Smooth muscle cell of the brain vasculature (primary cell): ENCODE measurements at regions not wholly inside any gene's neighbourhood (a gene's known extent, or its start where the extent isn't known, plus 50 kb on each side); places are given as distances from the start of the nearest gene placed in this dataset.
"Not testable (repeated sequence)": the region's sequence is repeated elsewhere in the genome, so short reads cannot be mapped to it uniquely, and the experiment has no call there.

Source experiments
- DNase-seq: peaks from one replicate; pipeline ENCODE4 v3.0.0-alpha.2; 2012; ENCODE audit warnings: low read depth, low spot score

- no peak for DNase-seq
These were observed 170.4 kb downstream of the PTPRC start for GRCh38 chr1:198809247-198809646.

DNA sequence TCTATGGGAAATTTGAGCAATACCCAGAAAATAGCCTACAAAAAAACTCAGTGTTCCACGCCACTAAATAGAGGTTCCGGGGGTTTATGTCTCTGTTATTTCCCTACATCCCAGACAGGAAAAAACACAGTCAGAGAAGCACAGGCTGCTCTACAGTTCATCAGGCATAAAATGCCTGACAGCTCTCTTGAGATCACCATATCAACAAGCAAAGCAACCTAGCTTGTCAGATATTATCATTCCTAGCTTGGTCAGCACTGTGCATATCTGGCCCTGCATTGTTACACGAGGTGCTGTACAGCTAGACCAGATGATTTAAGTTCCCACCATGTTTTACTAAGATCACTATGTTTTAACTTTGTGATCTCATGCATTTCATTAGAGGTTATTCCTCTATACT is 172.6 kb downstream of the PTPRC start:
- DNase-seq, result no peak

GRCh38 chr1:198823626-198824025 is 184.8 kb downstream of the PTPRC start:
- no peak for DNase-seq

DNA sequence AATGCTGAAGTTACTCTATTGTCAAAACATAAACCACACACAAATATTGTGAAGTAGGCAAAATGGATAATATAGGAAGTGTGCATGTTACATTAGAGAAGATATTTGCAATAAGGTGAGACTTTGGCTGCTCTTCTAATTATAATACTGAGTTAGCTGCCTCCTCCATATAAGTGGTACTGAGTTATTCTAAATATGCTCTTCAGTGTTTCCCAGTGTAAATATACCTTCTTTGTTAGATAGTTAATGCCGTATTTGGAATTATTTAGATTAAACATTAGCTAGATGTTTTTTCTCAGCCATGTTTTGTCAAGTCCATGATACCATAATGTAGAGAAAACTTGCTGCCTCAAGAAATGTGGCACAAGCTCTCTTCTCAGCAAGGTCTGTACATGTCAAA is 186.4 kb downstream of the PTPRC start:
- DNase-seq, result no peak

DNA sequence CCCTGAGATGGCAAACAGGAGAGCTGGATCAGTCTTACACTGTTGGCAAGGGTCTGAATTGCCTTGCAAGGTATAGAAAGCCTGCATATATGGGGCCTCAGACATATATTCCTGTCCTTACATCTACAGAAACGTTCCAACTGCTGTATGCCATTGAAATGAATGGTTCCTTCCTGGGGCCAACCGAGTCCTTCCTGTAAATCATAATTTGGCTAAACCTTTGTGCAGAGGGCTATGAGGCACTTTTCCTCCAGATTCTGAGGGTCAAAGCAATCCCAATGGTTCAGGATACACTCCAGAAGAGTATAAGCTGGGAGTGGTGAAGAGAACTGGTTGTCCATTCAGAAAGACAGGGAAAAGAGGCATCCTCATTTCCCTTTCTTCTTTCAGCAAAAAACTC is 190.5 kb downstream of the PTPRC start:
- DNase-seq, result no peak

- DNase-seq, result no peak
These were observed 191.1 kb downstream of the PTPRC start for GRCh38 chr1:198829944-198830343.

DNA sequence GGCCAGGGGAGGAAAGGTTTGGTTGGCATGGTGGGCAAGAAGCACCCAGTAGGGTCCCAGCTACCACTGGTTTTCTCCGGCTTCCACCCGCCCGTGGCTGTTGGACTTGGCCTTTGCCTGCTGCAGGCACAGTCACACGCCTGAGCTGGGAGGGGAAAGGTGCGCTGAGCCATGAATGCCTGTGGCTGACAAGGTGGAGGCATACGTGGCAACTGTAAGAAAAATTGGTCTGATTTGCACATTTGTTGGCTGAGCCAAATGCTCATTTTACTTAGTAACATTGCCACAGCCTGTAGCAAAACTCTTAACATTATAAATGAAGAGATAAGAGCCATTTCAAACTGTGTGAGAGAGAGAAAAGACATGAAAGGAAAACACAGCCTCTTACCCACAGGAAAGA is 191.6 kb downstream of the PTPRC start:
- DNase-seq, result no peak

- DNase-seq, result no peak
These were observed 195.1 kb downstream of the PTPRC start for GRCh38 chr1:198833706-198834503.

DNA sequence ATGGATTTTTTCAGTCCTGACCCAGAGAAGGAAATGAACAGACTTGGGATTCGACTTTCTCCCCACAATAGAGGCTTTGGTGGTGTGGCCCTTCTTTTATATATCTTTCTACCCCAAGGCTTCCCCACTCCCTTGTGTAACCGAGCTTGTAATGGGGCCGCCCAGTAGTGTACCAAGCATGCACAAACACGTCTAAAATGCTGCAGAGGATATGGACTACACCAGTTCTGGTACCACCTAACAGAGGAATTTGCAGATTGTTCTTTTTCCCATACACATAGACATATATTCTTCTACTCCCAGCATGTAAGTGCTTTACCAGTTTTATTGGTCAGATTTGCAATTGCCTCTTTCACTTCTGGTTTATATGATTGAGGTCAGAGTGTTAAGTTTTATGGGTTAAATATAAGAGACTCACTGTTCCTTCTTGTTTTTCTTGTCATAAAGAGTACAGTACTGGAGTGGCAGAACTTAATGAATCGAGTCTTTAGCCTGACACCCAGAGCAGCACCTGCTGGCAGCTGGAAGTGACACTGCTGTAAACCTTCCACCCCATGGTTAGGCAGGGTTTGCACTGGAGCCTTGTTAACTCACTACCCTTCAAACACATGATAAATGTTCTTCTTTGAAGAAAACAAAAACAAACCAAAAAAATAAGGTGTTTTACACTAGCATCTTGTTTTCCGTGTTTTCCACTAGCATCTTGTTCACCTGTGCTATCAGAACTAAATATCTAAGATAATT is 198.6 kb downstream of the PTPRC start:
- no peak for DNase-seq

- no peak for DNase-seq
These were observed 199.1 kb downstream of the PTPRC start for GRCh38 chr1:198838022-198838342.

DNA sequence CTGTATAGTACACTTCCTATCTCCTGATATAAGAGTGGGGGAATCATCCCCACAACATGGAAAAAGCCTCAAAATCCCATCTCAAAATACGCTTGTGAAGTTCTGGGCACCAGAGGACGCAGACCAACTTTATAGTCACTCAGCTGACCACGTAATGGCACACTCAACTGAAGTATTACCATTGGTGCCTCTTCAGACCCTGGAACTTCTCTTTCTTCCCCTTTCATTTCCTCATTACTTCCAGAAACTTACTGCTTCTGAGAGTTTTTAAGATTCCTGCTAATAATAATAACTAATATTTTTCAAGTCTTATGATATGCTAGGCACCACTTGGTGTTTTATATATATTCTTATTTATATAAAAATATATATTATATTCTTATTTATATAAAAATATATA is 202.6 kb downstream of the PTPRC start:
- DNase-seq, result no peak

DNA sequence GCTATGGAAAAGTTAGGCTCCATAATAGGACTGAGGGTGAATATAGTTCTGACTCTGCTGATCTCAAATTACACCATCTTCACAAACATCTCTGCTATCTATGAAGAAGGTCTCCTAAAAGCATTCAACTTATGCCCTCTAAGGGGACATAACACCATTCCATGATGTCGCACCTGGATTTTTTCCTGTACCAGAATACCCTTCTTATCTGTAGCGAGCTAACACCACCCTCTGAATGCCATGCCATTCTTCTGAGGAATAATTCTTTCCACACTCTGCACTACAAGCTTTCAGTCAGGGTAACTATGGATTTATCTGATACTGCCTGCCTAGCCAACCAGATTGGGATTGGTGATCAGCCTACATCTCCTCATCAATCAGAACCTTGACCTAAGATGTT is 203.8 kb downstream of the PTPRC start:
- DNase-seq, result no peak

GRCh38 chr1:198845271-198845670 is 206.4 kb downstream of the PTPRC start:
- DNase-seq, result no peak

GRCh38 chr1:198845851-198846250 is 207.0 kb downstream of the PTPRC start:
- DNase-seq, result no peak

GRCh38 chr1:198846556-198846955 is 207.7 kb downstream of the PTPRC start:
- DNase-seq, result no peak

DNA sequence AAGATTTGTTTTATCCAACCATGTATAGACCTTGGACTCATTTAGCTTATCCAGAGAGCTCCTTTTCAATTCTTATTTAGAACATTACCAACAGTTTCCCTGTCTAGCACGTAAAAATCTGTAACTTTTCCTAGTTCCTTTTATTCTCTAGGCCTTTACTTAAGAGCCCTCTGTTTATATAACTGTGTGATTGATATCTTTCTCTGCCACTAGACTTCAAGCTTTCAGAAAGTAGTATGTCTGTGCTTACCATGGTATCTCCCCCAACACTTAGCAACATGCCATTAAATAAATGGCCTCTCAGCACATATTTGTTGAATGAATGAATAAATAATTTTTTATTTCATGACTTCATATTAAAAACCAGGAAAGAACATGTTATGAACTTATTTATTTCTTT is 209.4 kb downstream of the PTPRC start:
- no peak for DNase-seq

DNA sequence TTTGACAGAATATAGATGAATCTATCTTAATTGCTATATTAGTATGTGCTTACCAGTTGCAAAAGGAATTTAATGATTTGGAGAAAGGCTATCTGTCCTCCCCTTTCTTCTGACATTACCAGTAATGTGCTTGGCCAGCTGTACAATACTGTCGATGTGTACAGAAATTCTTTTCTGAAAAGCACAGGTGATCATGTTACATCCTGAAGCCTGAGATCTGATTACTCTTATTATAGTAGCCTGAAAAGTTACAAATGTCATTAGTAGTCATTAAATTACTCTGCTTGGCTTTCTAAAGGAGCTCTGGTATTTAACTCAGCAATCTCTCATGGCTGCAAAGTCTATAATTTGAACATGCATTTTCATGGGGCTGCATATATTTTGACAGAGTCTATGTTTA is 209.8 kb downstream of the PTPRC start:
- DNase-seq, result no peak

DNA sequence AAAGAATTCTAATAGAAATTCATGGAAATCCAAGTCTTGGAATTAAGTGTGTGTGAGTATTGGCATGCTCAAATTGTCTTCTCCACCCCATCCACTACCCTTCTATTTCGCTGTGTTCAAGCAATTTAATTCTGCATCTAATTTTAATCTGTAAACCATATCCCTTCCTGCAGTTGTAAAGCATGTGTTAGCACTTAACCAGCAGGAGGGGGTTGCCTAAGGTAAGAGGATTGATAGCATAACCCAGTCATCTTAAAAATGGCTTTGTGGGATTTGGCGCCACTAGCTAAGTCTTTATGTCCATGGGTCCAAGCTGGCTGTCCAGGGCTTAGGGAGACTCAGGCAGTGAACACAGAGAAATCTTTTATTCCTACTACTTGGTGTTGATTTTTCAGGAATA is 210.3 kb downstream of the PTPRC start:
- DNase-seq, result no peak

DNA sequence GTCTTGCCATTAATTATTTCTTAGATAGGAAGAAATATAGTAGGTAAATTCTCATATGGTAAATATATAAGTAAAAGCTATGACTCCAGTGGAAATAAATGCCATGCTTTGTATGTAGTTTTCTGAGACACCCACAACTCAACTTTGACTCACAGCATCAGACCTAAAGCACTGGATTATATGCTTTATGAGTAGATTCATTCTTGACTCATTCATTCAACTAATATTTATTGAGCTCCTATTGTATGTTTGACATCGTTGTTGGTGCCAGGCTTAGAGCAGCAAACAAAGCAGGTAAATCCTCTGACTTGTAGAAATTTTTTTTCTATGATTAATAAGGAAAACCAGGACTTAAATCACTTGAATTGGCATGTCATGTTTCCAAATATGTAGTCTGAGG is 211.4 kb downstream of the PTPRC start:
- DNase-seq, result no peak

DNA sequence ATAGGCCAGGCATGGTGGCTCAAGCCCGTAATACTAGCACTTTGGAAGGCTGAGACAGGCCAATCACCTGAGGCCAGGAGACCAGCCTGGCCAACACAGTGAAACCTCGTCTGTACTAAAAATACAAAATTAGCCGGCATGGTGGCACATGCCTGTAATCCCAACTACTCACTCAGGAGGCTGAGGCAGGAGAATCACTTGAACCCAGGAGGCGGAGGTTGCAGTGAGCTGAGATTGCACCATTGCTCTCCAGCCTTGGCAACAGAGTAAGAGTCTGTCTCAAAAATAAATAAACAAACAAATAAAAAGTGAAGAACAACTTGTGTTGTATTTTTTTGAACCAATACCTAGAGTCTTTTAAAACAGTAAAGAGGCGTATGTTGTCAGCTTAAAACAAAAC is 212.1 kb downstream of the PTPRC start:
- not testable (repeated sequence) for DNase-seq

GRCh38 chr1:198856601-198857000 is 217.8 kb downstream of the PTPRC start:
- no peak for DNase-seq

DNA sequence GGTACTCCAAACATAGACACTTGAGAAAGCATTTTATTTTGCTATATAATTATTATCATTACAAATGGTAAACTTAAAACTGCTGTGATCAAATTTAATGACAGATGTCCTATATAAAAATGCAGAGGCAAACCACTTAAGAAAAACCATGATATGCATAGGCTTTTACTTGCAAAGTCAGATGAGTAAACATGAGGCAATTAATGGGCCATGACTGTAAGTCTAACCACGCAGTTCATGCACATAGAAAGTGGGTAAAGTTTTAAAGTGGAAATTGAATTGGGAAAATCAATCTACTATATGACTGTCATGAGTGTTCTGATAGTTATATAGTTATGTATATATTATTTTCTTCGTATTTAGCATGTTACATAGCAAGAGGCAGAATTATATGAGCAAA is 219.2 kb downstream of the PTPRC start:
- DNase-seq, result no peak

GRCh38 chr1:198860371-198860770 is 221.5 kb downstream of the PTPRC start:
- no peak for DNase-seq
